HG03060 (cell line): ENCODE measurements at regions not wholly inside any gene's neighbourhood (a gene's known extent, or its start where the extent isn't known, plus 50 kb on each side); places are given as distances from the start of the nearest gene placed in this dataset.

Experiments used
- ATAC-seq: cut with Tn5 transposase; IDR thresholded peaks from one replicate; pipeline ENCODE4 v1.9.1; 2021; ENCODE audit warnings: low read depth, moderate number of reproducible peaks; ENCODE audit not compliant: unreplicated experiment

- ATAC-seq = no peak
These were observed 441.3 kb upstream of the DEPDC1 start for GRCh38 chr1:68938051-68938666.

GRCh38 chr1:68950036-68950435, 453.2 kb upstream of the DEPDC1 start:
- ATAC-seq = no peak

GRCh38 chr1:68953311-68953710, 456.4 kb upstream of the DEPDC1 start:
- ATAC-seq = no peak

- no peak for ATAC-seq
These were observed 458.0 kb upstream of the DEPDC1 start for GRCh38 chr1:68954841-68955240.

GRCh38 chr1:68955424-68955823, 458.5 kb upstream of the DEPDC1 start:
- ATAC-seq = no peak

- no peak for ATAC-seq
These were observed 462.1 kb upstream of the DEPDC1 start for GRCh38 chr1:68958958-68959357.

GRCh38 chr1:68959461-68960030, 462.7 kb upstream of the DEPDC1 start:
- ATAC-seq = no peak

GRCh38 chr1:68961143-68961542, 464.3 kb upstream of the DEPDC1 start:
- no peak for ATAC-seq

GRCh38 chr1:68963353-68963752, 466.5 kb upstream of the DEPDC1 start:
- no peak for ATAC-seq

- no peak for ATAC-seq
These were observed 472.6 kb upstream of the DEPDC1 start for GRCh38 chr1:68969441-68969840.

- ATAC-seq = no peak
These were observed 473.7 kb upstream of the DEPDC1 start for GRCh38 chr1:68970571-68970970.

- ATAC-seq = no peak
These were observed 476.8 kb upstream of the DEPDC1 start for GRCh38 chr1:68973459-68974244.

GRCh38 chr1:68974447-68974846, 477.6 kb upstream of the DEPDC1 start:
- no peak for ATAC-seq

- no peak for ATAC-seq
These were observed 478.5 kb upstream of the DEPDC1 start for GRCh38 chr1:68975212-68975933.

- ATAC-seq = no peak
These were observed 480.2 kb upstream of the DEPDC1 start for GRCh38 chr1:68976916-68977610.

- ATAC-seq = no peak
These were observed 483.0 kb upstream of the DEPDC1 start for GRCh38 chr1:68979891-68980290.

- no peak for ATAC-seq
These were observed 487.4 kb upstream of the DEPDC1 start for GRCh38 chr1:68984289-68984688.

- no peak for ATAC-seq
These were observed 497.2 kb upstream of the DEPDC1 start for GRCh38 chr1:68994096-68994495.

GRCh38 chr1:69016468-69016867, 519.6 kb upstream of the DEPDC1 start:
- ATAC-seq = no peak

- no peak for ATAC-seq
These were observed 532.8 kb upstream of the DEPDC1 start for GRCh38 chr1:69029649-69030048.

- no peak for ATAC-seq
These were observed 529.3 kb upstream of the LRRC7 start for GRCh38 chr1:69038379-69038778.
